OCI-LY1 (cell line): ENCODE measurements at regions not wholly inside any gene's neighbourhood (a gene's known extent, or its start where the extent isn't known, plus 50 kb on each side); places are given as distances from the start of the nearest gene placed in this dataset.
"Not testable (repeated sequence)": the region's sequence is repeated elsewhere in the genome, so short reads cannot be mapped to it uniquely, and the experiment has no call there.

ENCODE experiments used
- H2AFZ ChIP-seq: fragments of 200-600 bp; sonication (generic), shearing (Covaris generic); 2 replicates; pipeline ENCODE4 v1.6.0; 2014; ENCODE audit warnings: antibody characterized with exemption, mild to moderate bottlenecking, low read length
- H3F3A ChIP-seq: fragments of 200-600 bp; sonication (generic), shearing (Covaris generic); 2 replicates; pipeline ENCODE4 v1.6.0; 2014; ENCODE audit warnings: mild to moderate bottlenecking, antibody characterized with exemption, low read length, moderate library complexity; ENCODE audit not compliant: insufficient read depth
- H3K27ac ChIP-seq: fragments of 200-600 bp; sonication (generic); 2 replicates; pipeline ENCODE4 v1.5.1; 2014; ENCODE audit warnings: low read length, mixed run types, mild to moderate bottlenecking, low read depth; ENCODE audit not compliant: poor library complexity, severe bottlenecking
- H3K27me3 ChIP-seq: fragments of 200-600 bp; sonication (generic); 2 replicates; pipeline ENCODE4 v1.6.0; 2014; ENCODE audit warnings: antibody characterized with exemption, mild to moderate bottlenecking, low read length, moderate library complexity; ENCODE audit not compliant: insufficient read depth
- H3K36me3 ChIP-seq: fragments of 200-600 bp; sonication (generic); 2 replicates; pipeline ENCODE4 v1.6.1; 2014; ENCODE audit warnings: mild to moderate bottlenecking, antibody characterized with exemption, low read length, moderate library complexity, mixed read lengths; ENCODE audit not compliant: insufficient read depth
- H3K4me1 ChIP-seq: fragments of 200-600 bp; sonication (generic); 2 replicates; pipeline ENCODE4 v1.5.1; 2014; ENCODE audit warnings: mild to moderate bottlenecking, low read length, moderate library complexity; ENCODE audit not compliant: insufficient read depth, severe bottlenecking
- H3K4me2 ChIP-seq: fragments of 200-600 bp; sonication (generic), shearing (Covaris generic); 2 replicates; pipeline ENCODE4 v1.6.1; 2014; ENCODE audit warnings: low read length
- H3K4me3 ChIP-seq: fragments of 200-600 bp; sonication (generic); 2 replicates; pipeline ENCODE4 v1.5.1; 2014; ENCODE audit warnings: low read length, low read depth, mild to moderate bottlenecking, mixed read lengths; ENCODE audit not compliant: poor library complexity, severe bottlenecking
- H3K79me2 ChIP-seq: fragments of 200-600 bp; shearing (Covaris generic); 2 replicates; pipeline ENCODE4 v1.6.1; 2016; ENCODE audit warnings: mixed run types, low read length, mixed read lengths; ENCODE audit not compliant: insufficient read depth
- H3K9ac ChIP-seq: fragments of 200-600 bp; sonication (generic), shearing (Covaris generic); 2 replicates; pipeline ENCODE4 v1.6.1; 2014; ENCODE audit warnings: mild to moderate bottlenecking, low read length, mixed read lengths
- H3K9me2 ChIP-seq: fragments of 200-600 bp; sonication (generic), shearing (Covaris generic); 2 replicates; pipeline ENCODE4 v1.6.1; 2014; ENCODE audit warnings: low read depth, mild to moderate bottlenecking, low read length, mixed read lengths
- H3K9me3 ChIP-seq: fragments of 200-600 bp; shearing (Covaris generic); 2 replicates; pipeline ENCODE4 v1.6.1; 2014; ENCODE audit warnings: low read length, mixed read lengths
- H4K20me1 ChIP-seq: fragments of 200-600 bp; sonication (generic), shearing (Covaris generic); 2 replicates; pipeline ENCODE4 v1.6.0; 2016; ENCODE audit warnings: mild to moderate bottlenecking, low read length; ENCODE audit not compliant: insufficient read depth
- CTCF ChIP-seq: fragments of 200-600 bp; sonication (generic), shearing (Covaris generic); IDR thresholded peaks from 2 replicates; pipeline ENCODE4 v1.5.1; 2017; ENCODE audit warnings: mild to moderate bottlenecking, antibody characterized with exemption, low read length, moderate library complexity, mixed read lengths
- EZH2 ChIP-seq: fragments of 200-600 bp; sonication (generic), shearing (Covaris generic); IDR thresholded peaks from 2 replicates; pipeline ENCODE4 v1.8.0; 2017; ENCODE audit warnings: borderline replicate concordance, mixed run types, mild to moderate bottlenecking, antibody characterized with exemption, low read length, moderate library complexity, mixed read lengths

- H3K4me2 ChIP-seq: no peak overlapping the region
- no peaks in the 10 kb centered on the region for H3K79me2 ChIP-seq
- H3K9me2 ChIP-seq: no peaks in the 10 kb centered on the region
- H3K9ac ChIP-seq: no peak overlapping the region
- H3K4me3 ChIP-seq: no peak overlapping the region
- H3K9me3 ChIP-seq: peaks cover 12% of the 10 kb centered on the region
- no peaks in the 10 kb centered on the region for H3K36me3 ChIP-seq
- peaks cover 38% of the 10 kb centered on the region for H3K4me1 ChIP-seq
- H3K27me3 ChIP-seq: no peaks in the 10 kb centered on the region
- H4K20me1 ChIP-seq: no peaks in the 10 kb centered on the region
- no peaks in the 10 kb centered on the region for H3F3A ChIP-seq
- TF ChIP-seq EZH2 (no peak), CTCF (no peak)
- H3K27ac ChIP-seq: no peak overlapping the region
- H2AFZ ChIP-seq: no peak overlapping the region
Observed at GRCh38 chr12:47367912-47368537, 288.3 kb upstream of the AMIGO2 start.

GRCh38 chr12:47366579-47366978 lies 286.8 kb upstream of the AMIGO2 start:
- Histone ChIP-seq H3K27me3 (no peaks in the 10 kb centered on the region), H3K36me3 (no peaks in the 10 kb centered on the region), H3K9ac (no peak overlapping the region), H3K9me3 (peaks cover 12% of the 10 kb centered on the region), H3K4me3 (no peak overlapping the region), H3K4me2 (no peak overlapping the region), H3K27ac (peak overlapping the region; percentile 91), H2AFZ (no peak overlapping the region), H3K79me2 (no peaks in the 10 kb centered on the region), H4K20me1 (no peaks in the 10 kb centered on the region), H3K9me2 (no peaks in the 10 kb centered on the region), H3K4me1 (peaks cover 53% of the 10 kb centered on the region), H3F3A (no peaks in the 10 kb centered on the region)
- TF ChIP-seq CTCF (no peak), EZH2 (no peak)

DNA sequence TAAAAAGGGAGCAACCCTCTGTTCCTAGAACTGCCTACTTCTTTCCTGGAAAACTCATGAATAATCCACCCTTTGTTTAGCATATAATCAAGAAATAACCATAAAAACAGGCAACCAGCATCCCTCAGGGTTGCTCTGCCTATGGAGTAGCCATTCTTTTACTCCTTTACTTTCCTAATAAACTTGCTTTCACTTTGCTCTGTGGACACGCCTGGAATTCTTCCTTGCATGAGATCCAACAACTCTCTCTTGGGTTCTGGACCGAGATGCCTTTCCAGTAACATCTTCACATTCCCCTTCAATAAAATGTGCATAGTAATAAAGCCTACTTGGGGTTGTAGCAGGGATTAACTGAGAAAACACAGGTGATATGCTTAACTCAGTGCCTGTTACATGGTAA lies 286.4 kb upstream of the AMIGO2 start:
- Histone ChIP-seq H3K4me1 (peaks cover 57% of the 10 kb centered on the region), H3K9me3 (peaks cover 12% of the 10 kb centered on the region), H3K9ac (no peak overlapping the region), H3F3A (no peaks in the 10 kb centered on the region), H3K36me3 (no peaks in the 10 kb centered on the region), H3K79me2 (no peaks in the 10 kb centered on the region), H3K4me2 (no peak overlapping the region), H3K27me3 (no peaks in the 10 kb centered on the region), H2AFZ (no peak overlapping the region), H3K4me3 (no peak overlapping the region), H4K20me1 (no peaks in the 10 kb centered on the region), H3K27ac (peak overlapping the region; percentile 91), H3K9me2 (no peaks in the 10 kb centered on the region)
- TF ChIP-seq CTCF (no peak), EZH2 (no peak)

- not testable (repeated sequence) for H3K4me2 ChIP-seq
- H3K4me1 ChIP-seq: peaks cover 63% of the 10 kb centered on the region
Observed at GRCh38 chr12:47365443-47366076, 285.8 kb upstream of the AMIGO2 start.

More at GRCh38 chr12:47365443-47366076, 285.8 kb upstream of the AMIGO2 start:
- H3K27ac ChIP-seq: peak overlapping the region; percentile 91
- H3K9me3 ChIP-seq: peaks cover 12% of the 10 kb centered on the region
- not testable (repeated sequence) for H2AFZ ChIP-seq, H3K79me2 ChIP-seq, H3K27me3 ChIP-seq, H4K20me1 ChIP-seq, H3F3A ChIP-seq, H3K4me3 ChIP-seq, H3K9me2 ChIP-seq, H3K36me3 ChIP-seq, H3K9ac ChIP-seq
